Mesothelial cell of epicardium (in vitro differentiated cells): ENCODE measurements at regions not wholly inside any gene's neighbourhood (a gene's known extent, or its start where the extent isn't known, plus 50 kb on each side); places are given as distances from the start of the nearest gene placed in this dataset.

Experiments
- DNase-seq, 2 experiments: peaks; one replicate each; pipeline ENCODE4 v3.0.0; 2021; ENCODE audit warnings: low spot score in 2 of 2; ENCODE audit not compliant: unreplicated experiment in 2 of 2
- H3K27ac Mint-ChIP-seq: 2 replicates; pipeline ENCODE4 v1.8.0; 2021; ENCODE audit warnings: mixed read lengths
- H3K27me3 Mint-ChIP-seq: 2 replicates; pipeline ENCODE4 v1.8.0; 2021; ENCODE audit warnings: low read depth, mixed read lengths
- H3K36me3 Mint-ChIP-seq: 2 replicates; pipeline ENCODE4 v1.8.0; 2021; ENCODE audit warnings: mixed read lengths
- H3K4me1 Mint-ChIP-seq: 2 replicates; pipeline ENCODE4 v1.8.0; 2021; ENCODE audit warnings: mixed read lengths
- H3K4me3 Mint-ChIP-seq: 2 replicates; pipeline ENCODE4 v1.8.0; 2021; ENCODE audit warnings: mild to moderate bottlenecking, moderate library complexity, mixed read lengths
- H3K9me3 Mint-ChIP-seq: 2 replicates; pipeline ENCODE4 v1.8.0; 2021; ENCODE audit warnings: mixed read lengths
- TF ChIP-seq, protein P1 (sequence below): fragments of 200-600 bp; sonication (generic); IDR thresholded peaks from one replicate; pipeline ENCODE4 v1.5.0; 2021; ENCODE audit warnings: antibody characterized with exemption; ENCODE audit not compliant: unreplicated experiment

DNA sequence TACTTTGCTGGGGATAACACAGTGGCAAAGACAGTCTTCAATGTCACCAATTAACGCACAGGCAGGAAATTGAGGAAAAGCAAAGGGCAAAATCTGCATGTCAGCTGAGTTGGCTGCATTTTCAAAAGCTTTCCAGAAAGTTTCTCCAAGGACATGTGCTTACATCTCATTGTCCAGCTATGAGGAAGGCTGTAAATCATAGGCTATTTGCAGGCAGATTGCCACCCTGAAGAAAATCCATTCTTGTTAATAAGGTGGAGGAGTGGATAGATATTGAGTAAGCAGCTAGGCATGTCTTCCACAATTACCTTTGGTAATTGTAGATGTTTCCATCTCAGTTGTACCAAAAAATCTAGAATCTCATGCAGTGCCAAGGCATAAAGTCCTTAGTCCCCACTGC lies 278.0 kb upstream of the NUDT12 start:
- peaks cover 8% of the 10 kb centered on the region for H3K9me3 Mint-ChIP-seq
- DNase-seq: no peak
- no peaks in the 10 kb centered on the region for H3K27me3 Mint-ChIP-seq
- H3K27ac Mint-ChIP-seq: no peak overlapping the region
- H3K36me3 Mint-ChIP-seq: no peaks in the 10 kb centered on the region
- H3K4me1 Mint-ChIP-seq: no peaks in the 10 kb centered on the region
- TF ChIP-seq, protein P1, sequence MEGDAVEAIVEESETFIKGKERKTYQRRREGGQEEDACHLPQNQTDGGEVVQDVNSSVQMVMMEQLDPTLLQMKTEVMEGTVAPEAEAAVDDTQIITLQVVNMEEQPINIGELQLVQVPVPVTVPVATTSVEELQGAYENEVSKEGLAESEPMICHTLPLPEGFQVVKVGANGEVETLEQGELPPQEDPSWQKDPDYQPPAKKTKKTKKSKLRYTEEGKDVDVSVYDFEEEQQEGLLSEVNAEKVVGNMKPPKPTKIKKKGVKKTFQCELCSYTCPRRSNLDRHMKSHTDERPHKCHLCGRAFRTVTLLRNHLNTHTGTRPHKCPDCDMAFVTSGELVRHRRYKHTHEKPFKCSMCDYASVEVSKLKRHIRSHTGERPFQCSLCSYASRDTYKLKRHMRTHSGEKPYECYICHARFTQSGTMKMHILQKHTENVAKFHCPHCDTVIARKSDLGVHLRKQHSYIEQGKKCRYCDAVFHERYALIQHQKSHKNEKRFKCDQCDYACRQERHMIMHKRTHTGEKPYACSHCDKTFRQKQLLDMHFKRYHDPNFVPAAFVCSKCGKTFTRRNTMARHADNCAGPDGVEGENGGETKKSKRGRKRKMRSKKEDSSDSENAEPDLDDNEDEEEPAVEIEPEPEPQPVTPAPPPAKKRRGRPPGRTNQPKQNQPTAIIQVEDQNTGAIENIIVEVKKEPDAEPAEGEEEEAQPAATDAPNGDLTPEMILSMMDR: no peak
- no peak overlapping the region for H3K4me3 Mint-ChIP-seq

DNA sequence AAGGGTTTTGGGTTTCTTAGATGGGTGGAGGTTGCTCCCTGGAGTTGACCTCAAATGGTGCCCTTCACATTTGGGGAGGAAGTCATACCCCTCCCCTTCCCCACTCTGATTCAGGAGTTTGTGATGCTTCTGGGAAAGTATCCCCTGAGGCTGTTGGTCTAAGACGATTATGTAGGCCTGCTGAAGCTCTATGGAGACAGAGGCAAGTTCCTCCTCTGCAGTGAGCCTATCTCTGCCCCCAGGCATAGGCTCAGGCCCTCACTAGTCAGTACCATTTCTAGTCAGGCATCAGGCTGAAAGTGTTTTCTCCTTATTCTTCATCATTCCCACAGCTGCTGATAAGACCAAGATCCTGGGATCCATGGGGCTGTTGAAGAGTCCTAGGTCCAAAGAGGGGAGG lies 271.6 kb upstream of the NUDT12 start:
- TF ChIP-seq, protein P1: no peak
- DNase-seq: no peak
- no peaks in the 10 kb centered on the region for H3K36me3 Mint-ChIP-seq

DNA sequence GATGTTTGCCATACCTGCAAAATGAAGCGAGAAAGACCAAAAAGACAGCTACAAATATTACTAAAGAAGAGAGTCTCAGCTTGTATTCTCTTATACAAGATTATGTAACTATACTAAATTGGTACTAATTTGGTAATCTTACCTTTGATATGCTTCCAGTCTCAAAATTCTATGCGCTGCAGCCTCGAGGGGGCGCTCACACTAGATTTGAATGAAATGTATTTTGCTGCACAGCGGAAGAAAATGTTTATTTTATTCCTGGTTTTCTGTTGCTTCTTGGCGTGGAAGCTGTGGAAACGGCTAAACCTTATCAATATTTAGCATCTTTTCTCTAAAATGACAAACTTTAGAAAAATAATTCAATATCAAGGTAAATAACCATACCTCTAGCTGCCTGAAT lies 267.0 kb upstream of the NUDT12 start:
- Mint-ChIP-seq H3K4me1 (no peaks in the 10 kb centered on the region), H3K27me3 (no peaks in the 10 kb centered on the region), H3K27ac (no peak overlapping the region), H3K36me3 (no peaks in the 10 kb centered on the region), H3K4me3 (no peak overlapping the region), H3K9me3 (peaks cover 19% of the 10 kb centered on the region)
- DNase-seq: no peak
- TF ChIP-seq, protein P1: peak; percentile 48

More for the DNA sequence above, 271.6 kb upstream of the NUDT12 start:
- Mint-ChIP-seq H3K9me3 (peaks cover 2% of the 10 kb centered on the region), H3K4me1 (no peaks in the 10 kb centered on the region), H3K4me3 (no peak overlapping the region), H3K27me3 (no peaks in the 10 kb centered on the region), H3K27ac (no peak overlapping the region)

DNA sequence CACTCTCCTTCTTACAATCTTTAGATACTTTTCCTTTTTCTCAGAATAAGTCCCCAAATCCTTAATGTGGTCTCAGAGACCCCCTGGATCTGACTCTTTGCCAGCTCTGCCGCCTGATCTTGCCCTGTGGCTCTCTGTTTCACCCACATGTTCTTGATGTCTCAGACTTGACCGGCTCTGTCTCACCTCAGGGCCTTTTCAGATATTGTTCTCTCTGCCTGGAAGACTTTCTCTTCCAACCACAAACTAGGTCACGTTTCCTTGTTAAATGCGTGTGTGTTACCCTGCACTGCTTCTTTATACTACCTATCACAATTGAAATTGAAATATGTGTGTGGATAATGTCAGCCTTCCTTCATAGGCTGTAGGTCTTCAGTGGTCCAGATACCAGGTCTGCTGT lies 265.4 kb upstream of the NUDT12 start:
- Mint-ChIP-seq H3K4me1 (no peaks in the 10 kb centered on the region), H3K9me3 (peaks cover 19% of the 10 kb centered on the region), H3K27ac (no peak overlapping the region), H3K4me3 (no peak overlapping the region), H3K36me3 (no peaks in the 10 kb centered on the region), H3K27me3 (no peaks in the 10 kb centered on the region)
- DNase-seq: no peak
- TF ChIP-seq, protein P1: no peak

DNA sequence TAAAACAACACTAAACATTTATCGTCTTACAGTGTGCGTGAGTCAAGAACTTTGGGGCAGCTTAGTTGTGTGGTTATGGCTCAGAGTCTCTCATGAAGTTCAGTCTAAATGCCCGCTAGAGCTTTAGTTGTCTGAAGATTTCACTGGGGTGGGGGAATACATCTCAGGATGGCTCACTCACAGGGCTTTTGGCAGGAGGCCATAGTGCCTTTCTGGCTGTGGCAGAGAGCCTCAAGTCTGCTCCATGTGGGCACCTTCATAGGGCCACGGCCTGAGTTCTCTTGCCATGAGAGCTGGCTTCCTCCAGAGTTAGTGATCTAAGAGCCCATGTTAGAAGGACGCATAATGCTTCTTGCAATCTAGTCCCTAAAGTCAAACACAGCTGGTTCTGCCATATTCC lies 258.8 kb upstream of the NUDT12 start:
- Mint-ChIP-seq H3K36me3 (no peaks in the 10 kb centered on the region), H3K4me1 (no peaks in the 10 kb centered on the region), H3K27ac (no peak overlapping the region), H3K9me3 (peaks cover 6% of the 10 kb centered on the region), H3K27me3 (no peaks in the 10 kb centered on the region), H3K4me3 (no peak overlapping the region)
- DNase-seq: no peak
- TF ChIP-seq, protein P1: no peak

DNA sequence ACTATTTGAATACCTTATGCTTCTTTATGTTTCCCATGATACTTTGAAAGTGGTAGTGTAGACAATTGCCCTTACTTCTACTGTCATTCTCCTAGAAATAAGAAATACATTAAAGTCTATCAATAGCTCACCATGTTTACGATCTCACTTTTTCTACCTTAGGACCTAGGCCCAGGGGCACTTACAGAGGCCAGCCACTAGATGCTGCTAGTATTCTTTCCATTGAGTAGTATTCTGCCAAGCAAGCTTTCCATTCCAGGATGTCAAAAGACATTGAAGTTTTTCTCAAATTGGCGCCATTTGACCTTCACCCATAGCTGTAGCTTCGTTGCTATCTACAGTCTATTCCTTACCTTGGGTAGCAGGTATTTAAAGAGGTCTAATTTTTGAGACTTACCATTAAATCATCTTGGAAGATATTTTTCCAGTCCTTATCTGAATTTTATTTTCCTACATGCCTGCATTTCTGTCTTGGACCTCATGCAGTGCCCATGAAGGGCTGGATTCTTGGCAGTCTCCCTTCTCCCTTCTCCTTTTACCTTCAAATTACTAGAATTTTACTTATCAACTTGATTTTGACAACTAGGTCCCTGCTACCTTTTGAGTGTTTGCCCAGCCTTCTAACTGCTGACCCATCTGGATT lies 246.0 kb upstream of the NUDT12 start:
- H3K4me1 Mint-ChIP-seq: peaks cover 31% of the 10 kb centered on the region
- no peak overlapping the region for H3K4me3 Mint-ChIP-seq
- no peaks in the 10 kb centered on the region for H3K36me3 Mint-ChIP-seq
- H3K9me3 Mint-ChIP-seq: no peaks in the 10 kb centered on the region
- H3K27ac Mint-ChIP-seq: no peak overlapping the region
- no peak for DNase-seq
- H3K27me3 Mint-ChIP-seq: no peaks in the 10 kb centered on the region
- TF ChIP-seq, protein P1: peak; percentile 78
